Body of pancreas (tissue), 4 donors: ENCODE measurements at regions not wholly inside any gene's neighbourhood (a gene's known extent, or its start where the extent isn't known, plus 50 kb on each side); places are given as distances from the start of the nearest gene placed in this dataset.

Experiments
- ATAC-seq: fragments of 150-250 bp; one replicate; pipeline ENCODE4 v1.9.1; 2016
- DNase-seq, 4 donors: peaks; one replicate each; pipeline ENCODE4 v3.0.0-alpha.2; 2019
- H3K27ac ChIP-seq, 4 donors: fragments of 200-600 bp; sonication (generic); 1 replicate in 3 of 4; 2 replicates in 1 of 4; pipeline versions ENCODE4 v1.5.1 to v1.6.1; 2016 to 2019; ENCODE audit warnings: mild to moderate bottlenecking in 1 of 4, mixed read lengths in 1 of 4, moderate library complexity in 1 of 4
- H3K27me3 ChIP-seq, 2 donors: fragments of 200-600 bp; sonication (generic); one replicate each; pipeline ENCODE4 v1.6.0; 2016; ENCODE audit warnings: mild to moderate bottlenecking in 1 of 2
- H3K36me3 ChIP-seq, 2 donors: fragments of 200-600 bp; sonication (generic); replicated peaks in 1 of 2; 2 replicates each; pipeline ENCODE4 v1.5.1; 2016; ENCODE audit warnings: low read depth in 2 of 2; ENCODE audit not compliant: insufficient read depth in 1 of 2
- H3K4me1 ChIP-seq: fragments of 200-600 bp; sonication (generic); one replicate; pipeline ENCODE4 v1.6.0; 2016
- H3K4me3 ChIP-seq, 2 donors: fragments of 200-600 bp; sonication (generic); 1 replicate in 1 of 2; 2 replicates in 1 of 2; pipeline ENCODE4 v1.5.1; 2016 to 2019
- H3K9me3 ChIP-seq, 3 donors: fragments of 200-600 bp; sonication (generic); 1 replicate in 2 of 3; 2 replicates in 1 of 3; pipeline ENCODE4 v1.5.1; 2016
- CTCF ChIP-seq, 7 experiments: fragments of 450-650 bp in 4 of 7; fragments of 200-600 bp in 3 of 7; sonication (generic) in 3 of 7; IDR thresholded peaks; one replicate each; pipeline ENCODE4 v1.5.1; 2016 to 2019; ENCODE audit warnings: antibody characterized with exemption in 7 of 7
- POLR2A ChIP-seq, 3 donors: fragments of 450-650 bp; IDR thresholded peaks; one replicate each; pipeline ENCODE4 v1.6.1; 2016; ENCODE audit warnings: antibody characterized with exemption in 3 of 3, mild to moderate bottlenecking in 2 of 3
- WGBS, 2 donors: methylation state at CpG; one replicate each; pipeline ENCODE4 v1.1.5; 2017; 5-methylcytosine and 5-hydroxymethylcytosine counted together
- intact Hi-C: fragments of 100-400 bp; cut with DNase I; formaldehyde crosslinking; loops from one replicate; pipeline ENCODE4 v1.15.1; 2023

GRCh38 chr16:89040391-89040790, 53.3 kb upstream of the ACSF3 start:
- TF ChIP-seq POLR2A (IDR thresholded peaks at IDR 0.05) (no peak), CTCF (IDR thresholded peaks at IDR 0.05) (no peak)
- no peaks in the 10 kb centered on the region for H3K4me1 ChIP-seq
- H3K9me3 ChIP-seq = no peaks in the 10 kb centered on the region
- no peak overlapping the region for H3K4me3 ChIP-seq
- intact Hi-C loops = no loop called here
- no peak for ATAC-seq
- H3K27ac ChIP-seq = no peak overlapping the region
- no peak for DNase-seq
- no peaks in the 10 kb centered on the region for H3K36me3 ChIP-seq
- H3K27me3 ChIP-seq = no peaks in the 10 kb centered on the region
- 62 to 68% methylated on average over 8 of the region's 8 CpGs for WGBS, 2 donors

GRCh38 chr16:89040861-89041570, 52.6 kb upstream of the ACSF3 start:
- ATAC-seq (no peak), DNase-seq (no peak)
- H3K36me3 ChIP-seq = no peaks in the 10 kb centered on the region
- no peak overlapping the region for H3K4me3 ChIP-seq
- intact Hi-C loops = no loop called here
- TF ChIP-seq POLR2A (IDR thresholded peaks at IDR 0.05) = no peak
- WGBS, 2 donors = 12 to 70% methylated on average over 3 to 23 of the region's 25 CpGs
- no peak overlapping the region for H3K27ac ChIP-seq
- H3K4me1 ChIP-seq = no peaks in the 10 kb centered on the region
- H3K9me3 ChIP-seq = no peaks in the 10 kb centered on the region
- H3K27me3 ChIP-seq = no peaks in the 10 kb centered on the region

- no peaks in the 10 kb centered on the region for H3K27me3 ChIP-seq
- no peak overlapping the region for H3K4me3 ChIP-seq
- DNase-seq = no peak
Measured at GRCh38 chr16:89041571-89042481, 51.8 kb upstream of the ACSF3 start.

GRCh38 chr16:89042711-89043551, 50.7 kb upstream of the ACSF3 start:
- intact Hi-C loops = no loop called here
- H3K36me3 ChIP-seq = no peaks in the 10 kb centered on the region
- ATAC-seq = no peak
- no peaks in the 10 kb centered on the region for H3K9me3 ChIP-seq
- no peaks in the 10 kb centered on the region for H3K27me3 ChIP-seq
- 73 to 82% methylated on average over 17 to 29 of the region's 32 CpGs for WGBS, 2 donors
- no peaks in the 10 kb centered on the region for H3K4me1 ChIP-seq
- no peak for TF ChIP-seq CTCF (IDR thresholded peaks at IDR 0.05)
- no peak for TF ChIP-seq POLR2A (IDR thresholded peaks at IDR 0.05)
- H3K27ac ChIP-seq = no peak overlapping the region
- no peak for DNase-seq
- H3K4me3 ChIP-seq = no peak overlapping the region

More at GRCh38 chr16:89041571-89042481, 51.8 kb upstream of the ACSF3 start:
- ATAC-seq = no peak
- Histone ChIP-seq H3K27ac (no peak overlapping the region), H3K36me3 (no peaks in the 10 kb centered on the region), H3K9me3 (no peaks in the 10 kb centered on the region), H3K4me1 (no peaks in the 10 kb centered on the region)
- TF ChIP-seq CTCF (IDR thresholded peaks at IDR 0.05) (no peak), POLR2A (IDR thresholded peaks at IDR 0.05) (no peak)
- WGBS, 2 donors = 69 to 75% methylated on average over 33 to 40 of the region's 42 CpGs
- intact Hi-C loops = no loop called here
